Hepatocyte (in vitro differentiated cells): ENCODE measurements at regions not wholly inside any gene's neighbourhood (a gene's known extent, or its start where the extent isn't known, plus 50 kb on each side); places are given as distances from the start of the nearest gene placed in this dataset.

Source experiments
- DNase-seq: peaks from one replicate; pipeline ENCODE4 v3.0.0-alpha.2; 2016; ENCODE audit warnings: low spot score
- H2AFZ ChIP-seq: fragments of 200-600 bp; sonication (generic); 2 replicates; pipeline ENCODE4 v1.6.0; 2016; ENCODE audit warnings: antibody characterized with exemption, mild to moderate bottlenecking
- H3K27ac ChIP-seq: fragments of 200-600 bp; sonication (generic); 2 replicates; pipeline ENCODE4 v1.5.1; 2016; ENCODE audit warnings: mild to moderate bottlenecking
- H3K27me3 ChIP-seq: fragments of 200-600 bp; sonication (generic); 2 replicates; pipeline ENCODE4 v1.6.1; 2016
- H3K36me3 ChIP-seq: fragments of 200-600 bp; sonication (generic); replicated peaks from 2 replicates; pipeline ENCODE4 v1.5.1; 2016; ENCODE audit warnings: low read depth; ENCODE audit not compliant: insufficient read depth
- H3K4me1 ChIP-seq: fragments of 200-600 bp; sonication (generic); 2 replicates; pipeline ENCODE4 v1.5.1; 2016; ENCODE audit warnings: mild to moderate bottlenecking, moderate library complexity; ENCODE audit not compliant: insufficient read depth
- H3K4me2 ChIP-seq: fragments of 200-600 bp; sonication (generic); 2 replicates; pipeline ENCODE4 v1.6.0; 2016
- H3K4me3 ChIP-seq: fragments of 200-600 bp; sonication (generic); 2 replicates; pipeline ENCODE4 v1.5.1; 2016; ENCODE audit warnings: mild to moderate bottlenecking
- H3K79me2 ChIP-seq: fragments of 200-600 bp; sonication (generic); 2 replicates; pipeline ENCODE4 v1.6.0; 2017; ENCODE audit warnings: mild to moderate bottlenecking
- H3K9me2 ChIP-seq: fragments of 200-600 bp; sonication (generic); replicated peaks from 2 replicates; pipeline ENCODE4 v1.6.0; 2017; ENCODE audit warnings: mild to moderate bottlenecking; ENCODE audit not compliant: insufficient read depth
- H3K9me3 ChIP-seq: fragments of 200-600 bp; sonication (generic); 2 replicates; pipeline ENCODE4 v1.5.1; 2016; ENCODE audit warnings: low read depth, mild to moderate bottlenecking
- H4K20me1 ChIP-seq: fragments of 200-600 bp; sonication (generic); 2 replicates; pipeline ENCODE4 v1.6.0; 2016; ENCODE audit warnings: mild to moderate bottlenecking; ENCODE audit not compliant: insufficient read depth, poor library complexity, severe bottlenecking
- EZH2 ChIP-seq: fragments of 200-600 bp; sonication (generic); IDR thresholded peaks from 2 replicates; pipeline ENCODE4 v1.6.1; 2016; ENCODE audit warnings: antibody characterized with exemption, mild to moderate bottlenecking, borderline replicate concordance
- EZH2phosphoT487 ChIP-seq: fragments of 200-600 bp; sonication (generic); IDR thresholded peaks from one replicate; pipeline ENCODE4 v1.6.1; 2018; ENCODE audit warnings: antibody characterized with exemption, mild to moderate bottlenecking, low read depth, moderate library complexity; ENCODE audit not compliant: unreplicated experiment, severe bottlenecking
- WGBS: methylation state at CpG from one replicate; pipeline ENCODE4 v1.1.6; 2016; ENCODE audit warnings: low lambda C conversion rate; ENCODE audit errors: missing lambda C conversion rate; 5-methylcytosine and 5-hydroxymethylcytosine counted together
- TF ChIP-seq, protein P1 (sequence below): fragments of 200-600 bp; sonication (generic); IDR thresholded peaks from 2 replicates; pipeline ENCODE4 v1.5.1; 2016; ENCODE audit warnings: antibody characterized with exemption, mild to moderate bottlenecking; ENCODE audit not compliant: poor library complexity

DNA sequence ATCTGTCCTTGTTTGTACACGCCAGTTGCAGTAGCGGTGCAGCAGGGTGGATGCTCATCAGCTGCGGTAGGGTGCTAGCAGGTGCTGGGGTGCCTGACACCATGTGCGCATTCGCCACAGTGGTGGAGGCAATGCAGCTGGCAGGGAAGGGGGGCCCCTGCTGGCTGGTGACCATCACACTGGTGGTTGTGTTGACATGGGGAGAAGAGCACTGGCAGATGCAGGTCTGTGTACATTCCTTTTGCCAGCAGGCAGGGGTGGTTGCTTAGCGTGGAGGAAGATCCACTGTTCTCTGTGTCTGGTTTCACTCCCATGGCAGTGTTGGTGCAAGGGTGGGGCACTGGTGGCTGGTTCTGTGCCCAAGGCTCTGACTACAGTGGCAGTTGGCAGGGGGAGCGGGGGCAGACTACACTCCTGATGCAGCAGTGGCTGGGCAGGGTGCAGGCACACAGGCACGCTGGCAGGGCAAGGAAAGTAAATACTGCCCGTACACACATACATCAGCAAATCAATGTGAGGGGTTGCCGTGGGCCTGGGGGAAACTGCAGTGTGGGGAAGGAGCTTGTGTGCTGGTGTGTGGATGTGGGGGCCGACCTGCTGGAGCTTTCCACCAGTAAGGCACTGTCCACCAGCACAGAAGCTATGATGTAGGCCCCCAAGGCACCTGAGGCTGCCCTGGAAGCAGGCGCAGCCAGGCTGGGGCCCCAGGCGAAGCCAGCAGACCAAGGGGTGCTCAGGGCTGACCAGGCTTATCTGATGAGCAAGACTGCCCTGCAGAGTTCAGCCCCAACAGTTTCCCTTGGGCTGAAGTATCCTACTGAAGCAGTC is 87.2 kb upstream of the UNC5B start:
- no peaks in the 10 kb centered on the region for H3K79me2 ChIP-seq
- no peak for DNase-seq
- no peak for TF ChIP-seq EZH2phosphoT487
- no peak for TF ChIP-seq EZH2
- TF ChIP-seq, protein P1, sequence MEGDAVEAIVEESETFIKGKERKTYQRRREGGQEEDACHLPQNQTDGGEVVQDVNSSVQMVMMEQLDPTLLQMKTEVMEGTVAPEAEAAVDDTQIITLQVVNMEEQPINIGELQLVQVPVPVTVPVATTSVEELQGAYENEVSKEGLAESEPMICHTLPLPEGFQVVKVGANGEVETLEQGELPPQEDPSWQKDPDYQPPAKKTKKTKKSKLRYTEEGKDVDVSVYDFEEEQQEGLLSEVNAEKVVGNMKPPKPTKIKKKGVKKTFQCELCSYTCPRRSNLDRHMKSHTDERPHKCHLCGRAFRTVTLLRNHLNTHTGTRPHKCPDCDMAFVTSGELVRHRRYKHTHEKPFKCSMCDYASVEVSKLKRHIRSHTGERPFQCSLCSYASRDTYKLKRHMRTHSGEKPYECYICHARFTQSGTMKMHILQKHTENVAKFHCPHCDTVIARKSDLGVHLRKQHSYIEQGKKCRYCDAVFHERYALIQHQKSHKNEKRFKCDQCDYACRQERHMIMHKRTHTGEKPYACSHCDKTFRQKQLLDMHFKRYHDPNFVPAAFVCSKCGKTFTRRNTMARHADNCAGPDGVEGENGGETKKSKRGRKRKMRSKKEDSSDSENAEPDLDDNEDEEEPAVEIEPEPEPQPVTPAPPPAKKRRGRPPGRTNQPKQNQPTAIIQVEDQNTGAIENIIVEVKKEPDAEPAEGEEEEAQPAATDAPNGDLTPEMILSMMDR: no peak
- H3K27ac ChIP-seq: no peak overlapping the region
- no peaks in the 10 kb centered on the region for H3K4me1 ChIP-seq
- no peak overlapping the region for H3K4me2 ChIP-seq
- H2AFZ ChIP-seq: no peak overlapping the region
- no peaks in the 10 kb centered on the region for H3K9me3 ChIP-seq
- H3K36me3 ChIP-seq: no peaks in the 10 kb centered on the region
- no peaks in the 10 kb centered on the region for H3K9me2 ChIP-seq
- H4K20me1 ChIP-seq: no peaks in the 10 kb centered on the region
- WGBS: 92% methylated on average over 13 of the region's 13 CpGs
- H3K4me3 ChIP-seq: no peak overlapping the region
- H3K27me3 ChIP-seq: no peaks in the 10 kb centered on the region

GRCh38 chr10:71125749-71126107 is 86.6 kb upstream of the UNC5B start:
- no peak overlapping the region for H3K4me2 ChIP-seq
- H3K4me3 ChIP-seq: no peak overlapping the region
- TF ChIP-seq EZH2phosphoT487: no peak
- TF ChIP-seq, protein P1: no peak
- TF ChIP-seq EZH2: no peak
- no peaks in the 10 kb centered on the region for H3K9me2 ChIP-seq
- H3K79me2 ChIP-seq: no peaks in the 10 kb centered on the region
- no peaks in the 10 kb centered on the region for H3K4me1 ChIP-seq
- WGBS: 97% methylated on average over 4 of the region's 4 CpGs
- no peaks in the 10 kb centered on the region for H4K20me1 ChIP-seq
- no peak overlapping the region for H2AFZ ChIP-seq
- no peaks in the 10 kb centered on the region for H3K27me3 ChIP-seq
- DNase-seq: peak; percentile 1
- no peaks in the 10 kb centered on the region for H3K36me3 ChIP-seq
- H3K9me3 ChIP-seq: no peaks in the 10 kb centered on the region
- H3K27ac ChIP-seq: no peak overlapping the region

DNA sequence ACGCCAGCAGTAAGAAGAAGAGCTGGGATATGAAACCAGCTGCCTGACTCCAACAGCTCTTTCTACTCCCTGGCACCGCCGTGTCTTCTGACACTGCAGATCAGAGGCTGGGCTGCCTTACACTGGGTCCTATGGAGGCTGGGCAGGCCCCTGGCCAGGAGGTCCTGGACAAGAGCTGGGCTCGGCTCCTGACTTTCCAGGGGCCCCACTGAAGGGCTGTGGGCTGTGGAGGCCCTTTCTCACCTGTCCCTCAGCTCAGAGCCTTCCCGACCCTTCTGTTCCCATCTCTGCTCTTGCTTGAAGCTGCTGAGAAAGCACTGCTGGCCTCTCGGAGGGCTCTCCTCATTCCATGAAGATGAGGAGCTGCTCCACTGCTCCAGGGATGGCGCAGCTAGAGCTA is 85.9 kb upstream of the UNC5B start:
- no peak overlapping the region for H3K4me2 ChIP-seq
- TF ChIP-seq EZH2: no peak
- TF ChIP-seq, protein P1: no peak
- TF ChIP-seq EZH2phosphoT487: no peak
- H3K4me3 ChIP-seq: no peak overlapping the region
- DNase-seq: peak; percentile 2
- no peaks in the 10 kb centered on the region for H3K79me2 ChIP-seq
- 79% methylated on average over 7 of the region's 7 CpGs for WGBS
- H3K27me3 ChIP-seq: no peaks in the 10 kb centered on the region
- H3K27ac ChIP-seq: no peak overlapping the region
- no peaks in the 10 kb centered on the region for H3K36me3 ChIP-seq
- no peaks in the 10 kb centered on the region for H4K20me1 ChIP-seq
- H3K9me3 ChIP-seq: no peaks in the 10 kb centered on the region
- no peak overlapping the region for H2AFZ ChIP-seq
- no peaks in the 10 kb centered on the region for H3K9me2 ChIP-seq
- no peaks in the 10 kb centered on the region for H3K4me1 ChIP-seq
